Hepatocyte (in vitro differentiated cells): ENCODE measurements at regions not wholly inside any gene's neighbourhood (a gene's known extent, or its start where the extent isn't known, plus 50 kb on each side); places are given as distances from the start of the nearest gene placed in this dataset.

Source experiments
- CTCF ChIP-seq: fragments of 200-600 bp; sonication (generic); IDR thresholded peaks from 2 replicates; pipeline ENCODE4 v1.5.1; 2016; ENCODE audit warnings: antibody characterized with exemption, mild to moderate bottlenecking; ENCODE audit not compliant: poor library complexity
- EZH2 ChIP-seq: fragments of 200-600 bp; sonication (generic); IDR thresholded peaks from 2 replicates; pipeline ENCODE4 v1.6.1; 2016; ENCODE audit warnings: antibody characterized with exemption, mild to moderate bottlenecking, borderline replicate concordance
- EZH2phosphoT487 ChIP-seq: fragments of 200-600 bp; sonication (generic); IDR thresholded peaks from one replicate; pipeline ENCODE4 v1.6.1; 2018; ENCODE audit warnings: antibody characterized with exemption, mild to moderate bottlenecking, low read depth, moderate library complexity; ENCODE audit not compliant: unreplicated experiment, severe bottlenecking

DNA sequence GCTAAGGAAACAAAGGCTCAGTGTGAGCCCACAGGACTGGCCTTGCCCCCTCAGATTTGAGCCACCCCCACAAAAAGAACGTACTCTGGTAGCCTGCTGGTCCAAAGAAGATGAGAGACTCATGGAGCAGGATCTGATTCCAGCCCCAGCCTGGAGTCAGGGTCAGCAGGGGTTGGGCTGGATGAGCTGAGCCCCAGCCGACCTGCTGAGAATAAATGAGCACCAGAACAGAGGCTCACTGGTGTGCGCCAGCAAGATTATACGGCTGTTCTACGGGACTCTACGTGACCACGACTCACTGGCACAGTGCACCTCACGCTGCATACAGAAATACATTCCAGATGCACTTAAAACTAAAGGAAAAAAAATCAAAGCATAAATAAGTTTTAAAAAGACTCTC is 186.0 kb upstream of the RPL38 start:
- no peak for TF ChIP-seq CTCF
- TF ChIP-seq EZH2, result no peak
- no peak for TF ChIP-seq EZH2phosphoT487
